NK-92 (cell line): ENCODE measurements at regions not wholly inside any gene's neighbourhood (a gene's known extent, or its start where the extent isn't known, plus 50 kb on each side); places are given as distances from the start of the nearest gene placed in this dataset.
"Not testable (repeated sequence)": the region's sequence is repeated elsewhere in the genome, so short reads cannot be mapped to it uniquely, and the experiment has no call there.

Experiments
- DNase-seq: peaks from one replicate; lab custom pipeline; 2025; ENCODE audit not compliant: unreplicated experiment; lab: John Stamatoyannopoulos, UW

DNA sequence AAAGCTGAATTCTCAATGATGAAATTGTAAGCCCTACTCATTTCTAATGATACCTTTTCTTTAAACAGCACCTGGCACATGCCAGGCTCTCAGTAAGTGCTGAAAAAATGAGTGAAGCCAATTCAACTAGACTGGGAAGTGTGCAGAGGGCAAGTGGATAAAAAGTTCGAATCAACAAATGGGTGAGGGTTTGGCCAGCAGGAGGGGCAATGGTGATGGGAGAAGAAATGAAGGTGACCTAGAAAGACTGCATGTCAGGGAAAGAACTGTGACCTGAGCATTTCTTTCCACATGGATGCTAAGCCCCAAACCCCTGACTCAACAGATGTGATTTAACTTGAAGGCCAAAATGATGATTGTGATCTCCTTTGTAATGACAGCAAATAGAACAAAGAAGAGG lies 54.6 kb downstream of the DKK1 start:
- no peak for DNase-seq

DNA sequence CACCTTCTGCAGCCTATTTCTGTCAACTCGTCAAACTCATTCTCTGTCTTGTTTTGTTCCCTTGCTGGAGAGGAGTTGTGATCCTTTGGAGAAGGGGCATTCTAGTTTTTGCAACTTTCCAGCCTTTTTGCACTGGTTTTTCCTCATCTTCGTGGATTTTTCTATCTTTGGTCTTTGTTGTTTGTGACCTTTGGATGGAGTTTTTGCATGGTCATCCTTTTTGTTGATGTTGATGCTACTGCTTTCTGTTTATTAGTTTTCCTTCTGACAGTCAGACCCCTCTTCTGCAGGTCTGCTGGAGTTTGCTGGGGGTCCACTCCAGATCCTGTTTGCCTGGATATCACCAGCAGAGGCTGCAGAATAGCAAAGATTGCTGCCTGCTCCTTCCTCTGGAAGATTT lies 60.1 kb downstream of the DKK1 start:
- DNase-seq: not testable (repeated sequence)

DNA sequence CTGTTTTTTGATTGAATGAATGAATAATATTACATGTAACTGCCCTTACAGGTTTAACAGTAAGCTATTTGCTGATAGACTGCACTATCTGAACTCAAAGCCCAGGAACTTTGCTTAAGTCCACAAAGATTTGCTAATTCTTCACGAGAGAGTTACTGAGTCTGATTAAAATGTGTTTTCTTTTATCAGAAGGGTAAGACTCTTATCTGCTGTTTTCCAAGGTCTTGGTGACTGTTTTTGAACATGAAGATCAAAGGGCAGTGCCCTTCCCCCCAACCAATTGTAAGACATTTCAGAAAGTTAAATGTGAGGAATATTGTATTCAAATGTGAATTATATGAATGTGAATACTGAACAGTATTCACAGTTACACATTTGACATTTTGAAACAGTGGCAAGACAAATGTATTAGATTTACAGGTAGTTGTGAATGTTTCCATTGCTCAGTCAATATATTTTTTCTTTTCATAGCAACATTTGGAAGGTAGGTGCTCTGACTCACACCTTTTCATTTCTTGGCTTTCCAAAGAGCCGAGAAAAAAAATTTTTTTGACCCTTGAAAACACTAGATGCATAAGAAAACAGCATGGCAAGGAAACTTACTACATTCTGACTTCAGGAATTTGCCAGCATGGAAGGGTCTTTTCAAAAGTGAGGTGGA lies 62.7 kb downstream of the DKK1 start:
- no peak for DNase-seq

DNA sequence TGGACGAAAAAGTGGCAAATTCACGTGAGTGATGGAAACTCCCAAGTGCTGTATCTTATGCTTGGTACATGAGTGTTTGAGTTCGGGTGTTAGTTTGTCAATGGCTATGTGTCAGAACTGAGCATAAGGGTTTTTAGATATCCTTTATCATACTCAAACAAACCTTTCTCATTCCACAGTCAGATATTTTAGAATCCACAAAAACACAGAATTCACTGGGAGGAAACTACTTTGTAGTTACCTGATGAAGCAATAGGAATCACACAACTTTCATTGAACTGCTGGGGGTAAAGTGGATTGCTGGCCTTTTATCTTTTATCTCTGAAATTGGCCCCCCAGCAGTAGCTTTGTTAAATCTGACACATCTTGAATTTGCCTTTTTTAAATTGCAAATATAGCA lies 64.0 kb downstream of the DKK1 start:
- no peak for DNase-seq

DNA sequence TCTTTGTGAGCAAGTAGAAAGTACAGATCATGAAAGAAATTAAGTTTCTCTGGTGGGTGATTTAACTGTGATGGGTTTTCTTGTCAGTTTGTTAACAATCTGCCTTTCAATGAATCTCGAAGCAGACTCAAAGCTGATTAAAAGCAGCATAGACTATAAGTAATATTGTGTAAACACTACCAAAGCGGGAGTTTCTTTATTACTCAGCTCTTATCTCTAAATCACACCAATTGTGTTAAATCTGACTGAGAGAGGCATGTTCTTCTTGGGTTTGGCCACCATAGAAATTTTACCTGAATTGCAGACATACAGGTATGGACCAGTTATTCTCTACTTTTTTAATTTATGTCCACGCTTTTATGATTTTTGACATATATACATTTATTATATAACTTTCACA lies 65.2 kb downstream of the DKK1 start:
- DNase-seq: no peak

DNA sequence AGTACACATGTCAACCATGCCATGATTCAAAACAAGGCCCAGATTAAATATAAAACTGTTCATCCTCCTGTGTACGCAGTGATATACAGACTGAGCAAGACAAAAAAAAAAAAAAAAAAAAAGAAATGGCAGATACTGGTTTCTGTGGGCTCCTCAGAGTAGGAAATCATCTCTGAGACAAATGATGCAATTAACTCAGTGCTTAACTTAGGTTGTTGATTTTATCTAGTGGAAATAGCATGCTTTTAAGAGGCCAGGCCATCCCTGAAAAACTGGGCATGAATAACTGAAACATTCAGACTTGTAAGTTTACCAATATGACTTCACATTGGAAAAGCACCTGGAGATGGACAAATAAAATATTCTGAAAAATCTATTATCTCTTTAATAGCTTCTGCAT lies 69.0 kb downstream of the DKK1 start:
- DNase-seq: no peak

DNA sequence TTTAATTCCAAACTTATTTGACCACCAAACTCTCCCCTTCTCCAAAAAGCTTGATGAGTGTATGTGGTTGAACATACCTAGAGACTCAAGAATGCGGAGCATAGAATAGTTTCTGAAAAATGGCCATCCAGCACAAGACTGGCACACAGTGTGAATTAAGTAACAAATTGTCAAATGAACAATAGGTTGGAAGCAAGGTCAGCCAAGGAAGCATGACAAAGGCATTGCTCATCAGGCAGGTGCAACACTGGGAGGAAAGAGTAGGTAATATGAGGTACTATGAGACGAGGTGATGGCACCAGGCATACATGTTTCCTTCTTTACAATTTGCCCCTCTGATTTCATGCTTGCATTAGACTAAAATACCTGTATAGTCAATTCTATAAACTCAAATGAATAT lies 73.7 kb downstream of the DKK1 start:
- peak; percentile 3 for DNase-seq

DNA sequence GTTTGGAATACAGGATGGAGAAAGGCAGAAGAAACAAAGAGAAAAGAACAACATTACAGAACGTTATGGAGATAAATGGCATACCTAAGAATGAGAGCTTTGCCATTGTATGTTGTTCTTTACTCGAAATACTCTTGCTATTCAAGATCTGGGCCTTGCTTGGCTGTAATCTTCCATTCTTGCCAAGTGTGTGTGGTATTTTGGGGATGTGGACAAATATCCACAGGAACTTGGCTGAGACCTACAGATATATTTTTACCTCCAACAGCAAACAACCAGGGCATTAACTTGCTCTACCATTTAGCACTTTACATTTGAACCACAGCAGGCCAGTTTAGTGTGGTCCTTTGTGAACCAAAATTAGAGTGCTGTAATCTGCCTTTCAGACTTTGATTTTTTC lies 76.3 kb downstream of the DKK1 start:
- no peak for DNase-seq

DNA sequence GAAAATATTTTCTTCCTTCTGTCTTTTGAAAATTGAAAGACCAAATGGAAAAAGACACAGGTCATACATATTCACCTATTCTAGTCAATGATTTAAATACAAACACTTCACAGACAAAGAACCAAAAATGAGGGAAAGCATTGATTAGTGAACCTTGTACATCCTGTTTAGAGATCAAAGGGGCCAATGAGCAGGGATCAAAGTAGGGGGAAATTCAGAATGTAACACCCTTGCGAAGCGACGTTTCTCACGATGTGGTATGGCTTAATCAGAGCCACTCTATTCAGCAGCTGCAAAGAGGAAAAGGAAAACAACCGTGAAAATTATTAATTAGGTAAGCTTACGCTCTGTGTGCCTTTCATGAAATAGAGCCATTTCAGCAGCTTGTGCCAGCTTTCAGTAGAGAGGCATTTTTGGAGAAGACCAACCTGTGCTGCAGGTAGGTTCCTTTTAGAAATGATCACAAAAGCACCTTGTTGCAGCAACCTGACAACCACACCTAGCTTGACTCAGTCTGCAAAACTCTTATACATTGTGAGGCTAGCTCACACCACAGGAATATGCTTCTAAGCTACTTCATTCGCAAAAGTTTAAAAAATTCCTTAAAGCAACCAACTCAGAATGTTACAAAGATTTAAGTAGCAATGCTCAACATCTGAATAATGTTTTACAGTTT lies 78.0 kb downstream of the DKK1 start:
- DNase-seq: no peak

DNA sequence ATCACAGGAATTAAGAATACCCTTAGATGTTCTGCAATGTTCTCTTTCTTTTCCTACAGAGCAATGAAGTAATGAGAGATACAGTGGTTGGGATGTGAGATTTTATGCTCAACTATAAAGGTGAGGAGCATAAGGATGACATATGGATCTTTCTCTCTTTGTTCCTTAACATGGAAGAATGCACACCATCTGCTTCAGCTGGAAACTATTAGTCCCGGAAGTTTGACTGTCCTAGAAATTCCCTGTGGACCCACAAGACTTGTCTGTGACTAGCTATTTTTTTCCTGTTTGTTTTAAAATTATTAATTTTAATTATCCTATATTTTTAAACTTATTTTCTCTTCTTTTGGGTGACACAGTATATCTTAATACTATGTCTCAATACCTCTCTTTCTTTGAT lies 80.2 kb downstream of the DKK1 start:
- no peak for DNase-seq

DNA sequence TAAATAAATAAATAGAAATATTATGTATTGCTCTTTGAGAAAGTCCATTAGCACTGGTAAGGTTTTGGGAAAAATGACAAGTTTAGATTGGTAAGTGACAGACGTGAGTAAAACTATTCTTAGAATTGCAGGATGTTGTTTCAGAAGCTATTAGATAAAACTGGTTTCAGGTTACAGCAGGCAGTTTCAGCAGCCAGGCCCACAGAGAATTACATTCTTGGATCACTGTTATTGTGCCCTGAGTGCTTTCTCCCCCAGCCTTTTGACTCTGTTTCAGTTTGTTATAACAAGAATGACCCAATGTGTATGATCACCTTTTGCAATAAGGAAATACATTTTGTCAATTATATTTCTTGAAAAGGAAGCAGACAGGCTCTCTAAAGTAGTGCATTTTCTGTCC lies 86.5 kb downstream of the DKK1 start:
- DNase-seq: no peak

DNA sequence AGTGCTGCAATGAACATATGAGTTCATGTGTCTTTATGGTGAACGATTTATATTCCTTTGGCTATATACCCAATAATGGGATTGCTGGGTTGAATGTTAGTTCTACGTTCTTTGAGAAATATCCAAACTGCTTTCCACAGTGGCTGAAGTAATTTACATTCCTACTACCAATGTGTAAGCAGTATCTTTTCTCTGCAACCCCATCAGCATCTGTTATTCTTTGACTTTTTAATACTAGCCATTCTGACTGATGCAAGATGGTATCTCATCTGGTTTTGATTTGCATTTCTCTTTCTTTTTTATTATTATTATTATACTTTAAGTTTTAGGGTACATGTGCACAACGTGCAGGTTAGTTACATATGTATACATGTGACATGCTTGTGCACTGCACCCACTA lies 89.7 kb downstream of the DKK1 start:
- DNase-seq: not testable (repeated sequence)

DNA sequence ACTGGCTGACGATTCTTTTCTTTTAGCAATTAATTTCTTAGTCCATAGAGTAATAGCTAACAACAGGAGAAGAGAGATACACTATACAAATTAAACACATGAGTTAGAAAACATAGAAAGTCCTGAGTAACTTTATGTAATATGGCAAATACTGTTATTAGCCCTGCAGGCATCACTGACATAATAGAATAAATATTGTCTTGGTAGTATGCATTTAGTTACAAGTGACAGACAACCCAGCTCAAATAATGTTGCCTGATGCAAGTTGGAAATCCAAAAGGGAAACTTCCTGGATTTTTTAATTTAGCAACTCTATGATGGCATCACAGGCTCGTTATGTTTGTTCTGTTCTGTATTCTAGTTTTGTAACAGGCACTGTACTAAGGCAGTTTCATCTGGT lies 95.1 kb downstream of the DKK1 start:
- no peak for DNase-seq

DNA sequence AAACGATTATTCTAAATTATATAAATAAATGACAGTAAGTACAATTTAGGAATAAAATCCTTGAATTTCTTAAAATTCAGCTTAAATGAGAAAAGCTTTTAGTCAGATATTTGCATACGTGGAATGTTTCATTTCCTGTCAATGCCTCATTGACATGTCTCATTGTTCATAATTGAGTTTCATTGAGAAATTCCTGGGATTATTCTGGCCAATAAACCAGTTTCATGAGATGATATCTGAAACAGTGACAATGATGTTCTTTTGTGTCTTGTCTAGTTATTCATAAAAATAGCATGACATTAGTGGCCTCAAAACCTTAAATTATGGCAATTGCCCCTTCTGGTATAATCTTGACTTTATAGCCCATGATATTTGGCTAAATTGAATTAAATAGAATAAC lies 95.8 kb downstream of the DKK1 start:
- DNase-seq: no peak

DNA sequence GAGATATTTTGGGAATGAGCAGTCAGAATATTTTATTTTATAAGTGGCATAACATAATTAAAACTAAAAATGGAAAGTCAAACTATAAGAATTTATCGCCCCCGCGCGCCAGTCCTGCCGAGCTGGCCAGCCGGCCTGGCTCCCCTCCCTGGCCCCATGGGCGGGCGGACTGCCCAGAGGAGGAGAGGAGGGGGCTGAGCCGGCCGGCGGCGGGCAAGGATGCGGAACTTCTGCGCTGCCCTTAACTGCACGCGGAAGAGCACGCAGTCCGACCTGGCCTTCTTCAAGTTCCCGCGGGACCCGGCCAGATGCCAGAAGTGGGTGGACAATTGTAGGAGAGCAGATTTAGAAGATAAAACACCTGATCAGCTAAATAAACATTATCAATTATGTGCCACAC lies 96.8 kb downstream of the DKK1 start:
- DNase-seq: no peak

DNA sequence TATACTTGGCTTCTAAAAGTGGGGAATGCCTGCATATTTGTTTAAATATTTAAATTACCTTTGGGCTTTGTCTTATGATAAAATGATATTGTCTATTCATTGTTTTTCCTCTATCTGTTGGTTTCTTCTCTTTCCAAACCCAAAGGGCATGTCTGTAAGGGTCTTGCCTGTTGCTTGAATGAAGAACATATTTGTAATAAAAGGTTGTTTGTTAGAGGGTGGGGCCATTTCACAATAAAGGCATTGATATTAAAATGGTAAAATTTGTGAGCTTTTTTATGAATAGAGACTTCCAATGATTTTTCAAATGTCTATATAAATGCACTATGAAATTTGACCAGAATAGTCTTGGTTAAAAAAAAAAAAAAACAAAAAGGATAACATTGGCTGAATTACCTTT lies 105.2 kb downstream of the DKK1 start:
- DNase-seq: no peak

DNA sequence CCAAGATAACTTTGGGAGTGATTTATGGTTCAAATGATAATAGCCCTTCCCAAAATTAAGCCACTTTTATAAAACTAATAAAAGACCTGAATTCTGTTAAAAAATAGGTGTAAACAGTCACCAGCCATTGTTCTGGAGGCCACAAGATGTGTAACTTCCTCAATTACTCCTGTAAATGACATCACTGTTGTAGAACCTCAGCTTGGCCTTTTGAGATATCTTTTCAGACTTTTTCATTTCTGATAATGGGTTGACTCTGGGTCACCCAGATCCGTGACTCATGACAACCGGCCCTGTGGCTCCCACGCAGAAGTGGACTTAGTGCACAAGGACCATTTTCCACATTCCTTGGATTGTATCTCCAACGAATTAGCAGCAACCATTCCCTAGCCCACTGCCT lies 106.6 kb downstream of the DKK1 start:
- DNase-seq: no peak

DNA sequence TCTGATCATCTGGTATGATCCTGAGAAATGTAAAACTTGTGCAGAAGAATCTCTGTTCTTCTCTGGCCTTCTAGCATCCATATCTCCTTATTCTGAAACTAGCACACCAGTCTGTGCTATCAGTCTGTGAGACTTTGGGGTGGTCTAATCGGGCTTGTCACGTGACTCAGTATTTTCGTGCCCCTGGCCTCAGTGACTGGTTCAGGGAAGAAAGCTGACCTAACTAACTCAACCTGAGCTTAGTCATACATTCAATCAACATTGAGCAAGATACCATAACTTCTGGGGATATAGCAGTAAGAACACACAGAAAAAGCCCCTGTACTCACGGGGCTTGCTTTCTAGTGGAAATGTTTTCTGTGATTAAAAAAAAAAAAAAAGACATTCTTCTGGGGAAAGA lies 109.3 kb downstream of the DKK1 start:
- DNase-seq: no peak

DNA sequence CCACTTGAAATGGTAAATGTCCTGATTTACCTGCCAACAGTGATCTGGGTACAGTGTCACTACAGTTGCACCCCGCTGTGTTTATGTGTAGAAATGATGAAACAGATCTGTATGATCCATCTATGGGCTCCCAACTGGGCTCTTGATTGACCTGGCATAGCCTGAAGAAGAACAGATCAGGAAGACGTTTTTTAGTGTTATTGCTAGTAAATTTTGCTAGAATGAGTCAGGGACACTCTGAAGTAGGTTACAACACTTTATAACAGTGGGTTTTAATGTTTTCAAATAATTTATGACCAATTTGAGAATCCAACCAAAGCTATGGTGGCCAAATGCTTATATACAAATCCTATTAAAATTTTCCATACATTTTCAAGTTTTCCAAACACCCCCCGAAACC lies 110.3 kb downstream of the DKK1 start:
- no peak for DNase-seq

DNA sequence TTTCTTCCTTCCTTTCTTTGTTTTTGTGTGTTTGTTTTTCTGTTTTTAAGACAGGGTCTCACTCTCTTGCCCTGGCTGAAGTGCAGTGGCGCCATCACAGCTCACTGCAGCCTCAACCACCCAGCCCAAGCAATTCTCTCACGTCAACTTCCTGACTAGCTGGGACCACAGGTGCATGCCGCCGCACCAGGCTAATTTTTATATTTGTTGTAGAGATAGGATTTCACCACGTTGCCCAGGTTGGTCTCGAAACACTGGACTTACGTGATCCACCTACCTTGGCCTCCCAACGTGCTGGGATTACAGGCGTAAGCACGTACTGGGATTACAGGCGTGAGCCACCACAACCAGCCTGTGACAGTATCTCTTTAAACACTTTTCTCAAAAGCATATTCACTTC lies 120.7 kb downstream of the DKK1 start:
- no peak for DNase-seq

DNA sequence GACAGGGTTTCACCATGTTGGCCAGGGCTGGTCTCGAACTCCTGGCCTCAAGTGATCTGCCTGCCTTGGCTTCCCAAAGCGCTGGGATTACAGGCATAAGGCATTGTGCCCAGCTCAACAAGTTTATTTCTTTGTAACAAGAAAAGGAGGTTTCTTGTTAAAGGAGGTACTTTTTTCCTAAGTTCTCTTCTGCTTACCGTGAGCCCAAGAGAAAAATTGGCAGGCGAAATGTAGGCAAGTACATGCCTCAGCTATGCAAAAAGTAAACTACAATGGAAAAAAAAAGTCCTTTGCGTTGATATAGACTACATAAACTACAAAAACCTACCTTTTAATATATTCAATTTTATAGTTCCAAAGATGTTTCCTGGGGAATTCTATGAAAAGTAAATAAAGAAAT lies 122.6 kb downstream of the DKK1 start:
- no peak for DNase-seq

DNA sequence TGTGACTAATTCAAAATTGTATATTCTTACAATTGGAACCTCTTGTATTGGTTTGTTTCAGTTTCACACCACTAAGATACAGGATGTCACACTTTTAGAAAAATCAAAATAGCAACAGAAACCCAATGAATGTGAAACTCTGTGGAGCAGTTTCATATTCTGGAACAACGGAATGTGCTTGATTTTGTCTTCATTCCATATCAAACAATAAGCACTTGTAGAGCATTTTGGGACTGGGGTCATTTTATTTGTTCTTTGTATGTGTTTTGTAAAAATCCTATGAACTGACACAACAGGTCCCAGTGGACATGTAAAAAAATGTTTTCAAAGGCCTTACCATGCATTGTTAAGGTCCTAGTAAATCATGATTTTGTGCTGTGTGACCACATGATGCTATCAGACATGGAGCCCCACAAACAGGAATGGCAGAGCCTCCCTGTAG lies 123.1 kb downstream of the DKK1 start:
- no peak for DNase-seq

DNA sequence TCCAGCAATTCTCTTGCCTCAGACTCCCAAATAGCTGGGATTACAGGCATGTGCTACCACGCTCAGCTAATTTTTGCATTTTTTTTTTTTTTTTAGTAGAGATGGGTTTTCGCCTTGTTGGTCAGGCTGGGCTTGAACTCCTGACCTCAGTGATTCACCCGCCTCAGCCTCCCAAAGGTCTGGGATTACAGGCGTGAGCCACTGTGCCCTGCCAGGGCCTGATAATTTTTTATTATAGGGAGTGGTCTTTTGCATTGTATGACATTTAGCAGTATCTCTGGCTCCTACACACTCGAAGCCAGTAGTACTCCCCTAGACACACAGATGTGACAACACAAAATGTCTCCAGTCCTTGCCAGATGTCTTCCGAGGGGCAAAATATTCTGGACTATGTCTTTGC lies 124.0 kb downstream of the DKK1 start:
- DNase-seq: no peak
